Putamen (tissue), 1 donor: ENCODE measurements at regions not wholly inside any gene's neighbourhood (a gene's known extent, or its start where the extent isn't known, plus 50 kb on each side); places are given as distances from the start of the nearest gene placed in this dataset.
A peak's percentile ranks its signal among the peaks of the same experiment; 100 is the strongest.
"Not testable (repeated sequence)": the region's sequence is repeated elsewhere in the genome, so short reads cannot be mapped to it uniquely, and the experiment has no call there.

Source experiments
- DNase-seq: peaks from one replicate; pipeline ENCODE4 v3.0.0-alpha.2; 2016; ENCODE audit warnings: low spot score

GRCh38 chr3:70737666-70738290 is 425.3 kb upstream of the MDFIC2 start:
- no peak for DNase-seq

DNA sequence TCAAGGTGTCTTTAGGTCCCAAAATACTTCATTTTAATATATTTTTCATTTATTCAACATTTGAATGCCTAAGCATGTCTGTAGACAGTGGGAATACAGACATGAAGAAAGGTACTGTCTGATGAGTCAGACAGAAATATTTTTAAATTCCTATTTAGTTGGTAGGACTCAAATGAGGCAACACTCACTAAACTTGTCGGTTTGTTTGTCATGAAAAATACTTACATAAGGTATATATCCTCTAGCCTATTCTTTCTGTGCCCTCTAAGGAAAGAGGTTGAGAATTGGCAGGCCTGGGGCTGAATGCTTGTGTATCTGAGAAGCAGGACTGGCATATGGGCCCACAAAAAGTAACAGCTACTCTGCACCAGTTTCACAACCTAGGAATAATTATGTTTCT is 423.6 kb upstream of the MDFIC2 start:
- DNase-seq: no peak

GRCh38 chr3:70734756-70735155 is 422.3 kb upstream of the MDFIC2 start:
- DNase-seq: no peak

DNA sequence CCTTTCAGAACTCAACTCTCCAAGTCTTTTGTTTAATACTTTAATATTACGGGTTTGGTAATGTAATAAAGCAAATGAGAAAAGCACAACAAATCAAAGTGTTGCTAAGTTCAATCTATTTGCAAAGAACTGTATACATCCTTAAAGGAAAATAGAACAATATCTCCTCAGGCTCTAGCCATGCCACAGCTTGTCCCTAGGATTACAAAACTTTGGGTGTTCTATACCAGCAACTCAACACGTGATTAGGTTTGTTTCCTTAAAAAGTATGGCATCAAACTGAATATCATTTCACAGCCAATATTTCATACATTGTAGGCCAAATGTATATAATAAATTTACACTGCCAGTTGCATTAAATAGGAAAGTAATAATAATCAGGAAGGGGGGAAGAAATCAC is 418.6 kb upstream of the MDFIC2 start:
- DNase-seq: no peak

GRCh38 chr3:70729845-70730244 is 417.4 kb upstream of the MDFIC2 start:
- no peak for DNase-seq

GRCh38 chr3:70728311-70728710 is 415.9 kb upstream of the MDFIC2 start:
- no peak for DNase-seq

- no peak for DNase-seq
These were observed 414.5 kb upstream of the MDFIC2 start for GRCh38 chr3:70726961-70727360.

DNA sequence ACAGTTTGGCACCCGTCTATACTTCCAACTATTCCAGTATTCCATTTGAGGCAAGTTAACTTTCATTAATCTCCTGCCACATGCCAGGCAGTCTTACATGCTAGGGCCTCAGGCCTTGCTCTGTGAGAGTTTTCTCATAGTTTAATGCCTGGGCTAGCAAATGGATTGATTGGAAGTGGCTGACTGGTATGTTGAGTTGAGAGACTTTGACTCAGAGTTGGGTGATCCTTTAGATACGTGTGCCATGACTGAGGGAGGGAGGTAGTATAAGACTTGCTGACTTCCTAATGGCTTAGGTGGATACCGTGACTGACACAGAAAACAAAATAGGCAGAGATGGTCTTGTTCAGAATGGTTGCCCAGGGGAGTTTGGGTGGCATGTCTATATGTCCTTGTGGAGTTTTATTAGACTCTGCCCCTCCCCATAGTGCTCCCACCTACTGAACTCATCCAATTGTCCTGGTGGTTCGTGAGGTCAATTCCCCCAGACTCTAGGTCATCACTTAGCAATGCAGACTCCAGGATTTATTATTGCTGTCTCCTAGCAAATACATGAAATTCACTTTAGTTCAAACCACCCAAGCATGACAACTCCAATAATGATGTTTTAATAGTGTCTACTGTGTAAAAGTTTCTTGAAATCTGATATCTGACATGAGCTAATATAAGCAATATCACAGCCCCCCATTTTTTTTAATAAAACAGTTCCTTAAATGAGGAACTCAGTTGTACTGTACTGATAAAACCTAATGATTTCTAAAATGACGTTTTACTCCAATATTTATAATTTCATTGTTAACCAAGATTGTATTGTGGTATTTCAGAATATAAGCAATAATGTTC is 413.9 kb upstream of the MDFIC2 start:
- no peak for DNase-seq

GRCh38 chr3:70722018-70722417 is 409.6 kb upstream of the MDFIC2 start:
- DNase-seq: no peak

DNA sequence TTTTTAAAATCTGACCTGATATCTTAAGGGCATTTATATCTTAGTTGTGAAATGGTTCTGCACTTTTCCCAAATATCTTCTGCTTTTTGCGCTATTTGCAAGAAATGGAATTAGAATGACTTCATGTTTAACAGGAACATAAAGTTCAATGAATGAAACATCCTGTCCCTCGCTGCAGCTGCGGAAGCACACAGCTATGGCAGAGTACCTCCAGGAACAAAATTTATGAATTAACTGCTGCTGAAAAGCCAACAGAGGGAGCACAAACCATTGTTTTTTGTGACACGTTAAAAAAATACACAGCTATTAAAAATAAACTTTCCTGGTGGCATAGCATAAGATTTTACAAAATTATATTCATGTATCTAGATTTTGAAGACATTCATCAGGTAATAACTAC is 404.4 kb upstream of the MDFIC2 start:
- DNase-seq: peak; percentile 13

- DNase-seq: no peak
These were observed 400.1 kb upstream of the MDFIC2 start for GRCh38 chr3:70712449-70713082.

- no peak for DNase-seq
These were observed 391.1 kb upstream of the MDFIC2 start for GRCh38 chr3:70703305-70704102.

- no peak for DNase-seq
These were observed 389.7 kb upstream of the MDFIC2 start for GRCh38 chr3:70702132-70702531.

- DNase-seq: no peak
These were observed 372.3 kb upstream of the MDFIC2 start for GRCh38 chr3:70684701-70685100.

GRCh38 chr3:70675810-70676209 is 363.4 kb upstream of the MDFIC2 start:
- not testable (repeated sequence) for DNase-seq

- DNase-seq: no peak
These were observed 346.3 kb upstream of the MDFIC2 start for GRCh38 chr3:70658513-70659310.

GRCh38 chr3:70657454-70657853 is 345.0 kb upstream of the MDFIC2 start:
- no peak for DNase-seq

GRCh38 chr3:70647823-70648222 is 335.4 kb upstream of the MDFIC2 start:
- no peak for DNase-seq

DNA sequence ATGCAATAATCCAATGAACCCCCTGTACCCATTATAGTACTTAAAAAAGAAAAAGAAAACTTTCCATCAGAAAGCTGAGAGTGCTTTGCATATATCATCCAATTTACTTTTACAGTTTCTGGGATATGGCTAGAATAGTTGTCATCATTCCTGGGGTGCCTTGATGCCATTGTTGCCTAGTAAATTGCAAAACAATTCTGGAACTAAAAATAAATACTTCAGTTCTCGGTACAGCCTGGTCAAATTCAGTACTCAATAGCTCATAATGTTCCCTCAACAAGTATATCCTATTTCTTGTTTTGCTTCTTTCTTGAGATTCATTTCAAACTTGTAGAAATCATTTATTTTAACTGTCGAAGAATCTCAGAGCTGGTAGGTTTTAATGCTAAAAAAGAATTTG is 334.7 kb upstream of the MDFIC2 start:
- DNase-seq: no peak

DNA sequence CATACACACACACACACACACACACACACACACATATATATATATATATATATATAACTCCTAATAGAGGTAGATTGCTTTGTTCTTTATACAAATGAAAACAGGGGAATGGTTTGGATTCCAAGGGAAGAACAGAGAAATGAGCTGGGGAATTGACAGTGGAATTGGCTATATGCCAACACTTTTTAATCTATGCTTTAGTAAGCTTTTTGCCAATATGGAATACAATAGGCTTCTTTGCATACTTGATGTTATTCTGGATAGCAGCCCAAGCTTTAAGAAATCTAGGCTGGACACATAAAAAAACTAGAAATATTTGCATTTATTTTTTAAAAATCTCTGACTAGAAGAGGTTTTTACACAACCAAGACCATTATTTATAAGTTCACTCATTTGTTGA is 334.2 kb upstream of the MDFIC2 start:
- no peak for DNase-seq

- no peak for DNase-seq
These were observed 328.0 kb upstream of the MDFIC2 start for GRCh38 chr3:70640481-70640880.

DNA sequence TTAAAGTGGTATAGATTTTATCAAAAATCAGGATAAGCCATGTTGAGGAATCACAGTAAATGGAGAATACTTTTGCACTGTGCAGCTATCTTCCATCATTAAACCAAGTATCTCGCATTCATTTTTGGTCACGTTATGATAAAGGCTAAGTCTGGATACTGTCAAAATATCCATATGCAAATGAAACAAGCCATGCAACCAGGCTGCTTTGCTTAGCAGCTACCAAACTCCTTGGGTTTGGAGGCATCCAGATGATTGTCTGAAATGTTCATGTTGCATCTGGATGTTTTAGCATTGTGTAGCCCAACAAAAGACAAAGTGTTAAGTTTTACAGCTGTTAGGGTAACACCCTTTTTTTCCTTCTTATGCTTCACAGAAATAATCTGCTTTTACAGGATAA is 322.9 kb upstream of the MDFIC2 start:
- DNase-seq: no peak
